Cardiac muscle cell (in vitro differentiated cells and primary cell): ENCODE measurements at regions not wholly inside any gene's neighbourhood (a gene's known extent, or its start where the extent isn't known, plus 50 kb on each side); places are given as distances from the start of the nearest gene placed in this dataset.

Experiments
- DNase-seq, 2 donors: peaks; one replicate each; pipeline versions ENCODE4 v3.0.0 to v3.0.0-alpha.2; 2010 to 2017; ENCODE audit warnings: low read depth in 1 of 2, low spot score in 1 of 2
- H3K27ac ChIP-seq: fragments of 200-600 bp; sonication (generic); 2 replicates; pipeline ENCODE4 v1.5.1; 2016
- H3K27me3 ChIP-seq: fragments of 200-600 bp; sonication (generic); 2 replicates; pipeline ENCODE4 v1.6.0; 2016; ENCODE audit warnings: control low read depth
- H3K36me3 ChIP-seq: fragments of 200-600 bp; sonication (generic); 2 replicates; pipeline ENCODE4 v1.5.1; 2016; ENCODE audit warnings: control low read depth
- H3K4me1 ChIP-seq: fragments of 200-600 bp; sonication (generic); 2 replicates; pipeline ENCODE4 v1.8.1; 2017; ENCODE audit warnings: low read depth, mild to moderate bottlenecking, mixed run types
- H3K4me3 ChIP-seq: fragments of 200-600 bp; sonication (generic); 2 replicates; pipeline ENCODE4 v1.5.1; 2016; ENCODE audit warnings: mild to moderate bottlenecking
- H3K9me3 ChIP-seq: fragments of 200-600 bp; sonication (generic); 2 replicates; pipeline ENCODE4 v1.5.1; 2017; ENCODE audit warnings: low read depth, mild to moderate bottlenecking, control low read depth
- TF ChIP-seq, protein P1 (sequence below): IDR thresholded peaks from 2 replicates; pipeline ENCODE4 v1.5.1; 2012; ENCODE audit warnings: low read depth, mild to moderate bottlenecking, low read length

DNA sequence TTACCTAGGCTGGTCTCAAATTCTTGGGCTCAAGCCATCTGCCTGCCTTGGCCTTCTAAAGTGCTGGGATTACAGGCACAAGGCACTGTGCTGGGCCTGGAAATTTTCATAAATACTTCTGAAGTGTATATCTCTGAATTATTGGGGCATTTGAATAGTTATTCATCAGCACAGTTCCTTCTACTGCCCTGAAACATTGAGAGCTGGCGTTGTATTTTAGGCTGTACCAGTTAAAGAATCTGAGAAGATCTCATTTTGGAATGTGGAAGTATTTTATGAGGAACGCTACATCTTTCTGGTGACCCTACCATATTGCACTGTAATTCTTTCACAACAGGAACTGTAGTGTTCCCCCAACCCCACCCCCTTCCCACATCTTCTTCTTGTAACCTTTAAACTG, 349.0 kb upstream of the RGS6 start:
- H3K27me3 ChIP-seq: no peaks in the 10 kb centered on the region
- TF ChIP-seq, protein P1, sequence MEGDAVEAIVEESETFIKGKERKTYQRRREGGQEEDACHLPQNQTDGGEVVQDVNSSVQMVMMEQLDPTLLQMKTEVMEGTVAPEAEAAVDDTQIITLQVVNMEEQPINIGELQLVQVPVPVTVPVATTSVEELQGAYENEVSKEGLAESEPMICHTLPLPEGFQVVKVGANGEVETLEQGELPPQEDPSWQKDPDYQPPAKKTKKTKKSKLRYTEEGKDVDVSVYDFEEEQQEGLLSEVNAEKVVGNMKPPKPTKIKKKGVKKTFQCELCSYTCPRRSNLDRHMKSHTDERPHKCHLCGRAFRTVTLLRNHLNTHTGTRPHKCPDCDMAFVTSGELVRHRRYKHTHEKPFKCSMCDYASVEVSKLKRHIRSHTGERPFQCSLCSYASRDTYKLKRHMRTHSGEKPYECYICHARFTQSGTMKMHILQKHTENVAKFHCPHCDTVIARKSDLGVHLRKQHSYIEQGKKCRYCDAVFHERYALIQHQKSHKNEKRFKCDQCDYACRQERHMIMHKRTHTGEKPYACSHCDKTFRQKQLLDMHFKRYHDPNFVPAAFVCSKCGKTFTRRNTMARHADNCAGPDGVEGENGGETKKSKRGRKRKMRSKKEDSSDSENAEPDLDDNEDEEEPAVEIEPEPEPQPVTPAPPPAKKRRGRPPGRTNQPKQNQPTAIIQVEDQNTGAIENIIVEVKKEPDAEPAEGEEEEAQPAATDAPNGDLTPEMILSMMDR: no peak
- H3K4me3 ChIP-seq: no peak overlapping the region
- peaks cover 14% of the 10 kb centered on the region for H3K4me1 ChIP-seq
- no peaks in the 10 kb centered on the region for H3K36me3 ChIP-seq
- H3K9me3 ChIP-seq: no peaks in the 10 kb centered on the region
- no peak overlapping the region for H3K27ac ChIP-seq
- DNase-seq: peak in 1 of 2 donors; percentile 20

DNA sequence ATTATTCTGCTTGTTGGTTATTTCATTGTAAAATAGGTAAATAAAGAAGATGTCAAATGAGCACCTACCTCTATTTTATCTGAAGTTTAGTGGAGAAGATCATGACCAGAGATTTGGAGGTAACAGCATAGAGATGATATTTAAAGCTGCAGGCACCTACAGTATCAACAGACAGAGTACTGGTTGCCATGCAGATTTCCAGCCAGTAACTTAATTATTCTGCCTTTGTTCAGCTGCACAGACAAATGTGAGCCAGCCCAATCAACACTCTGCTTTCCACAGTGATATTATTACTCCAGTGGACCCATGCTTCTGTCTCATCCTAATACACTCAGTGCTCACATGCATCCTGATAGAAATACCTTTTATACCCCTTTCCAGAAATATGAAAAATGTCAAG, 348.5 kb upstream of the RGS6 start:
- no peaks in the 10 kb centered on the region for H3K36me3 ChIP-seq
- no peaks in the 10 kb centered on the region for H3K9me3 ChIP-seq
- H3K27ac ChIP-seq: no peak overlapping the region
- peaks cover 14% of the 10 kb centered on the region for H3K4me1 ChIP-seq
- DNase-seq: no peak
- TF ChIP-seq, protein P1: no peak
- H3K4me3 ChIP-seq: no peak overlapping the region
- H3K27me3 ChIP-seq: no peaks in the 10 kb centered on the region

- Histone ChIP-seq H3K27me3 (no peaks in the 10 kb centered on the region), H3K4me1 (peaks cover 14% of the 10 kb centered on the region), H3K4me3 (peak overlapping the region; percentile 7), H3K36me3 (no peaks in the 10 kb centered on the region), H3K9me3 (no peaks in the 10 kb centered on the region), H3K27ac (peak overlapping the region; percentile 45)
- no peak for DNase-seq
- TF ChIP-seq, protein P1: no peak
Observed at GRCh38 chr14:71585361-71585760, 346.9 kb upstream of the RGS6 start.

GRCh38 chr14:71586131-71586897, 345.9 kb upstream of the RGS6 start:
- DNase-seq: peak; percentile 64 to 66
- TF ChIP-seq, protein P1: no peak
- peaks cover 14% of the 10 kb centered on the region for H3K4me1 ChIP-seq
- no peaks in the 10 kb centered on the region for H3K9me3 ChIP-seq
- no peaks in the 10 kb centered on the region for H3K36me3 ChIP-seq
- no peak overlapping the region for H3K4me3 ChIP-seq
- H3K27me3 ChIP-seq: no peaks in the 10 kb centered on the region
- peak overlapping the region; percentile 45 for H3K27ac ChIP-seq

DNA sequence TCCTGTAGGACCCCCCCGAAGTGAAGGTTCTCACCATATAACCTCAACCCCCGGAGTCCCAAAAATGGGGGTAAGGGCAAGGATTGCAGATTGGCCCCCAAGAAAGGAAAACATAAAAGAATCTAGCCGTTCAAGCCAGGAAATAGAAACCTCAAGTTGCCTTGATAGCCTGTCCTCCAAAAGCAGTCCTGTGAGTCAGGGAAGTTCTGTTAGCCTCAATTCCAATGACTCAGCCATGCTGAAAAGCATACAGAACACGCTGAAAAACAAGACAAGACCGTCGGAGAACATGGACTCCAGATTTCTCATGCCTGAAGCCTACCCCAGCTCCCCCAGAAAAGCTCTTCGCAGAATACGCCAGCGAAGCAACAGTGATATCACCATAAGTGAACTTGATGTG, 344.2 kb upstream of the RGS6 start:
- Histone ChIP-seq H3K27ac (no peak overlapping the region), H3K36me3 (no peaks in the 10 kb centered on the region), H3K4me3 (no peak overlapping the region), H3K4me1 (peaks cover 26% of the 10 kb centered on the region), H3K27me3 (no peaks in the 10 kb centered on the region), H3K9me3 (no peaks in the 10 kb centered on the region)
- TF ChIP-seq, protein P1: no peak
- DNase-seq: peak in 1 of 2 donors; percentile 75
